ENCODE measurements at regions not wholly inside any gene's neighbourhood (a gene's known extent, or its start where the extent isn't known, plus 50 kb on each side); places are given as distances from the start of the nearest gene placed in this dataset.
"Not testable (repeated sequence)": the region's sequence is repeated elsewhere in the genome, so short reads cannot be mapped to it uniquely, and the experiment has no call there.

DNA sequence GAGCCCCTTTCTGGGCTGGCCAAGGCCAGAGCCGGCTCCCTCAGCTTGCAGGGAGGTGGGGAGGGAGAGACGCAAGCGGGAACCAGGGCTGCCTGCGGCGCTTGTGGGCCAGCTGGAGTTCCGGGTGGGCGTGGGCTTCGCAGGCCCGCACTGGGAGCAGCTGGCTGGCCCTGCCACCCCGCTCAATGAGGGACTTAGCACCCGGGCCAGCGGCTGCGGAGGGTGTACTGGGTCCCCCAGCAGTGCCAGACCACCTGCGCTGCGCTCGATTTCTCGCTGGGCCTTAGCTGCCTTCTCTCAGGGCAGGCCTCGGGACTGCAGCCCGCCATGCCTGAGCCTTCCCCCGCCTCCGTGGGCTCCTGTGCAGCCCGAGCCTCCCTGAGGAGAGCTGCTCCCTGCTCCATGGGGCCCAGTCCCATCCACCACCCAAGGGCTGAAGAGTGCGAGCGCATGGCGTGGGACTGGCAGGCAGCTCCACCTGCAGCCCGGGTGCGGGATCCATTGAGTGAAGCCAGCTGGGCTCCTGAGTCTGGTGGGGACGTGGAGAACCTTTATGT lies 376.1 kb downstream of the C6orf118 start:
- peak in 1 of 3 donors; percentile 32 for DNase-seq
- WGBS, result 97% methylated on average over 28 of the region's 28 CpGs
- intact Hi-C loops (cut with DNase I); ATAC-seq; H3K4me3 ChIP-seq (ENCODE audit: low read length); H3K27ac ChIP-seq (ENCODE audit: low read length); H3K9me3 ChIP-seq (ENCODE audit: control insufficient read depth, low read length); H3K4me1 ChIP-seq (ENCODE audit: control insufficient read depth, insufficient read depth, low read length); H3K27me3 ChIP-seq (ENCODE audit: control insufficient read depth, insufficient read depth): not testable (repeated sequence)

DNA sequence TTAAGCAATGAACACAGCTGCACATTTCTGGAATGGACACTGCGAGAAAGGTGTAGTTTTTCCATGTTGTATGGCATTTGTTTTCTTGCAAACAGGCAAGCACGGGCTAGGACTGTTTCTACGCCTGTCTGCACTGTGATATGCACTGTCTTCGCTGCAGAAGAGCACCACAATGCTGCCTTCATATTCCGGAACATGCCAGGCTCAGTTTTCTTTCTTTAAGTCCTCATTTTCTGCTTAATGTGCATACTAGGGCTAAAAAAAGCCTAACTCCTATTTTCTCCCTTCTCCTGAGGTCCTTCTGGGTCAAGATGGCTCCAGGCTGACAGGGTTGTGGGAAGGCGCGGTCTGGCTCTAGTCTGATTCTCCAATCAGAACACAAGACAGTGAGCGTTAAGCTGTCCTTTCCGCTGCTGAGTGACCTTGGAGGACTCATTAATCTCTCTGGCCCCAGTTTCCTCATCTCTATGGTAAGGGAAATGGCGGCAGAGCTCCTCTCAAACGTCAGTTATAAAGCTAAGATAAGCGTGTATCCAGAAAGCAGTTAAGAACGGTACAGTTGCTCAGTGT lies 379.9 kb downstream of the C6orf118 start:
- no peak overlapping the region for H3K27ac ChIP-seq (ENCODE audit: low read length)
- WGBS, result 88% methylated on average over 13 of the region's 13 CpGs
- H3K9me3 ChIP-seq (ENCODE audit: control insufficient read depth, low read length), result no peaks in the 10 kb centered on the region
- DNase-seq, result no peak
- H3K4me1 ChIP-seq (ENCODE audit: control insufficient read depth, insufficient read depth, low read length), result no peaks in the 10 kb centered on the region
- intact Hi-C loops (cut with DNase I), result no loop called here
- H3K27me3 ChIP-seq (ENCODE audit: control insufficient read depth, insufficient read depth), result no peaks in the 10 kb centered on the region
- no peak overlapping the region for H3K4me3 ChIP-seq (ENCODE audit: low read length)
- ATAC-seq, result no peak

DNA sequence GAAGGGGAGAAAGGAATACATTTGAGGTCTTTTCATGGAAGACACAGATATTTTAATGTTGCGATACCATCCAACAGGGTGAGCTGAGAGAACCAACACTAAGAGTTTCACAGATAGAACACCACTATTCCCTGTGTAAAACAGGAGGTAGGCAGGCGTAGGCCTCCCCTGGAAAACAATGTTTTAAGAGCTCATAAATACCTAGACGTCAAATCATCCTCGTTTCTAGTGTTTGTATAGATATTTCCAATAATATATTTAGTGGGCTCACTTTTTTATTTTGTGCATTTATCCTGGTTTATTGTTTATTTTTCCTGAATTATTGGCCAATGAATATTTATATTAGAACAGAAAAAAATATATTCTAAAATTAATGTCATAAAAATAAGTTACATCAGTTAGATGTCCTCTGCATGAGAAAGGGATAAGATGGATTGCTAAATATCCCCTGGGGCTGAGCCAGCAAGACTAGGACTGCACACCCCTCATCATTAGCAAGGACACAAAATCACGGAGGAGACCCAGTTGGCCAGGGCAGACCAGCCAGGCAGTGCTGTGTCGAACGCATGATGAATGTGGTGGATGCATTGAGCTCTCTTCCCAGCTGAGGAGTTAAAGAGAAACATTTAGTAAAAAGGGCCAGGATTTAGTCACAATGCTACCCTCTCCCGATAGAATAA lies 380.5 kb downstream of the C6orf118 start:
- H3K4me1 ChIP-seq (ENCODE audit: control insufficient read depth, insufficient read depth, low read length), result no peaks in the 10 kb centered on the region
- no peak overlapping the region for H3K27ac ChIP-seq (ENCODE audit: low read length)
- WGBS, result 77% methylated on average over 8 of the region's 8 CpGs
- intact Hi-C loops (cut with DNase I), result no loop called here
- H3K27me3 ChIP-seq (ENCODE audit: control insufficient read depth, insufficient read depth), result no peaks in the 10 kb centered on the region
- DNase-seq, result no peak
- H3K9me3 ChIP-seq (ENCODE audit: control insufficient read depth, low read length), result no peaks in the 10 kb centered on the region
- no peak for ATAC-seq
- H3K4me3 ChIP-seq (ENCODE audit: low read length), result no peak overlapping the region

DNA sequence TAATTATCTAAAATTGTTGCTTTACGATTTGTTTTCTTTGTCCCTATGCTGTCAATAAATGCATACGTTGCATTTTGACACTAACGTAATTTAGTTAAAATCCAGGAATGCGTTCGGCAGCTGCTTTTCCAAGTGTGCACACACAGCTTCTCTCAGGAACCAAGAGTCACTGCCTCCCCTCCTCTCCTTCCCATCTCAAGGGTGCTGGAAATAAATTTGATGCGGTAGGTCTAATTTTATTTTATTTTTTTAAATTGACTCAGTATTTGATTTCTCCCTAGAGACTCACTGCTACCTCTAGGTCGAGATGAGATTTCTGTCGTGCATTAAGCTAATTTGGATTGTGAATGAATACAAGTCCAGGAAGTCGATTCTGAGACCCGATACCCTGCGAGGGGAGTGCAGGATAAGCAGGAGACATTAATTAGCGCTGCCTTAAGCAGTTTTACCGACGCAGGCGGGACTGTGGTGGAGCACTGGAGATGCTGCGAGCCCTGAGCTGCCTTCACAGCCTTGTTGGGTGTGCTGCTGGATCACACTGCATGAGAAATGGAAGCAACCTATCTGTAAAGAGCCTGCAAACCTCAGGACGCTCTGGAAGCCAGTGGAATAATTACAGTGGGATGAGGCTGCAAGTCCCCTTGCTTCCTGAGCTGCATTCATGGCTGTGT lies 381.2 kb downstream of the C6orf118 start:
- H3K9me3 ChIP-seq (ENCODE audit: control insufficient read depth, low read length), result no peaks in the 10 kb centered on the region
- intact Hi-C loops (cut with DNase I), result no loop called here
- H3K4me3 ChIP-seq (ENCODE audit: low read length), result no peak overlapping the region
- ATAC-seq, result no peak
- no peak for DNase-seq
- no peaks in the 10 kb centered on the region for H3K27me3 ChIP-seq (ENCODE audit: control insufficient read depth, insufficient read depth)
- 69% methylated on average over 17 of the region's 17 CpGs for WGBS
- no peaks in the 10 kb centered on the region for H3K4me1 ChIP-seq (ENCODE audit: control insufficient read depth, insufficient read depth, low read length)
- H3K27ac ChIP-seq (ENCODE audit: low read length), result no peak overlapping the region

DNA sequence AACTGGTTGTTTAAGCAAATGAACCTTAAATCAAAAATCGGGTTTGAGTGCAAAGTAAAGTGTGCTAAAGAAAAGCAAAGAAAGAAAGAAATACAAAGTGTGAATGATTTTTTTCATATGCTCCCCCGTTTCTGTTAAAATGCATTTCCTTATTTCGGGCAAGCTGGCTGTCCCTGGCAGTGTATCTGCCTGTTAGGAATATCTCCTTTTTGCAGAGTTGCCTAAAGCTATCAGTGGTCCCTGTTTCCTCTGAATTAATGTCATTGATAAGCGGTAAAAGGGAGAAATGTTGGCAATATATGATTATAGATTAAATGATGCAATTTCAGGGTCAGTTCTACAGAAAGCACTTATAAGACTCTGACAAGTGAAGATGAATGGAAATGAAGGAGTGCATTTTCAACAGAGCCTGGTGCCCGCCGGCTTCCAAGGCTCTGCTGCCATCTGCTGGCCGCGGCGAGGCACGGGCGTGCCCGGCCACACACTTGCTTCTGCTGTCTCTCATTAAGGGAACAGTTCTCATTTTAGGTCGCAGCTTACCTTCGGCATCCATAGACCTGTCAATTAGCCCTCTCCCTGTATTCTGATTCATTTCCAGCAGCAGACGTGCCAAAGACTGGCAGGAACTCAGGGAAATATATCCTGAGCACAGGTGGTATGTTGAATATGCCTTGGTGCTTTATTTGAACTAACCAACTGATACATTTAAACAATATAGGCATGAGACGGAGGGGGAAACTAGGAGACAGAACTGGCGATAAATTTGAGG lies 381.9 kb downstream of the C6orf118 start:
- intact Hi-C loops (cut with DNase I), result no loop called here
- no peak overlapping the region for H3K4me3 ChIP-seq (ENCODE audit: low read length)
- H3K9me3 ChIP-seq (ENCODE audit: control insufficient read depth, low read length), result no peaks in the 10 kb centered on the region
- H3K4me1 ChIP-seq (ENCODE audit: control insufficient read depth, insufficient read depth, low read length), result no peaks in the 10 kb centered on the region
- 14% methylated on average over 17 of the region's 17 CpGs for WGBS
- ATAC-seq (peak; percentile 90), DNase-seq (peak; percentile 66 to 89 (median 86))
- H3K27me3 ChIP-seq (ENCODE audit: control insufficient read depth, insufficient read depth), result no peaks in the 10 kb centered on the region
- H3K27ac ChIP-seq (ENCODE audit: low read length), result no peak overlapping the region

DNA sequence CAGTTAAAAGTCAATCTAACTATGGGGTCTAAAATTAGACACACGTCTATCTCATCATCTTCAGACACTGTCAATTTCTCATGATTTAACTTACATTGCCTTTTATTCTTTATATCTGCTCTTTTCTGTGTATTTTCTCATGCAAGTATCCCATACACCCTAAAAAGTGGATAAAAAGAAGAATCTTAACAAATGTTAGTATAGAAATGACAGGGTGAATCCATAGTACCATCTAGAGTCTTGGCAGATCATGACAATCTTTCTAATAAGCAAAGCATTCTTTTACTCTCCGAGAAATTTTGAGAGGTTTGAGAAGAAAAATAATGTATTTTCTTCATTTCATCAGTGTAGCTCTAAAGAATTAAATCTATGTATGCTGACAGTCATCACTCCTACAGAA lies 382.7 kb downstream of the C6orf118 start:
- Histone ChIP-seq H3K4me3 (ENCODE audit: low read length) (no peak overlapping the region), H3K9me3 (ENCODE audit: control insufficient read depth, low read length) (no peaks in the 10 kb centered on the region), H3K4me1 (ENCODE audit: control insufficient read depth, insufficient read depth, low read length) (no peaks in the 10 kb centered on the region), H3K27me3 (ENCODE audit: control insufficient read depth, insufficient read depth) (no peaks in the 10 kb centered on the region), H3K27ac (ENCODE audit: low read length) (no peak overlapping the region)
- ATAC-seq, result no peak
- WGBS, result 32% methylated on average over 2 of the region's 2 CpGs
- no peak for DNase-seq
- intact Hi-C loops (cut with DNase I), result no loop called here

DNA sequence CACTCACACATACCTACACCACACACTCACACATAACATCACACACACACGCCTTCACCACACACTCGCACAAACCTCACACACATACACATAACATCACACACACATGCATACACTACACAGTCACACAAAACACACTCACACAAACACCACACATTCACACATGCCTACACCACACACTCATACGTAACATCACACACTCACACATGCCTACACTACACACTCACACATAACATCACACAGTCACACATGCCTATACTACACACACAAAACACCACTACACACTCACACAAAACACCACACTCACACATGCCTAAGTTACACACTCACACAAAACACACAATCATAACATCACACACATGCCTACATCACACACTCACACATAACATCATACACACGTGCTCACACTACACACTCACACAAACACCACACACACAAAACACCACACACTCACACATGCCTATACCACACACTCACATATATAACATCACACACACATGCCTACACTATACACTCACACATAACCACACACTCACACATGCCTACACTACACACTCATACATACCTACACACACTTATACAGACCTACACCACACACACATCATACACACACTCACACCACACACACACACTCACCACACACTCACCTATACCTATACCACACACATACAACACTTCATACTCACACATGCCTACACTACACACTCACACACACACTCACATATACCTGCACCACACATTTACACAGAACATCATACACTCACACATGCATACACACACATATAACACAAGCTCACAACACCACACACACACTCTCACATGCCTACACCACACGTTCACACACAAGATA lies 383.5 kb downstream of the C6orf118 start:
- H3K27ac ChIP-seq (ENCODE audit: low read length), result no peak overlapping the region
- H3K9me3 ChIP-seq (ENCODE audit: control insufficient read depth, low read length), result no peaks in the 10 kb centered on the region
- DNase-seq, result no peak
- no peak overlapping the region for H3K4me3 ChIP-seq (ENCODE audit: low read length)
- H3K27me3 ChIP-seq (ENCODE audit: control insufficient read depth, insufficient read depth), result no peaks in the 10 kb centered on the region
- WGBS, result 82% methylated on average over 5 of the region's 5 CpGs
- ATAC-seq, result no peak
- H3K4me1 ChIP-seq (ENCODE audit: control insufficient read depth, insufficient read depth, low read length), result no peaks in the 10 kb centered on the region
- intact Hi-C loops (cut with DNase I), result loop anchor here in 1 of 4 donors (2.0 kb wide), 1 partner anchor 29 kb away; no protein-coding TSS in a partner anchor

DNA sequence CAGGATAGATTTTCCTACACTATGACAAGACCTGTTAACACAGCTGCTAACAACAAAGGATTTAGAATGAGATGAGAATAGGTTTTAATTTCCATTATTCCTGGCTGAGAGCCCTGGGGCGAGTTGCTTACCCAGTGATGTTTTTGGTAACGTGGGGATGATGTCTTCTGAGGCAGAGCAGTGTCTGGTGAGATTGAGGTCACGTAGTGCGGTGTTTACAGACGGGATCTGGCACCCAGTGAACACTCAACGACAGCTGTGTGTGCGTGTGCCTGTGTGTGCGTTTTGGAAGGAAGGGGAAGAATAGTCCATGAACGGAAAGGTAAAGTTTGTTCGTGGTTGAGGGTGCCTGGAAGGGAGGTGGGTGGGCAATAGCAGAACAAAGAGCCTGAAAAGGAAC lies 384.7 kb downstream of the C6orf118 start:
- ATAC-seq (peak in 1 of 2 donors; percentile 51), DNase-seq (no peak)
- intact Hi-C loops (cut with DNase I), result loop anchor here in 1 of 4 donors (2.0 kb wide), 1 partner anchor 28 kb away; no protein-coding TSS in a partner anchor
- WGBS, result 46% methylated on average over 10 of the region's 10 CpGs
- no peaks in the 10 kb centered on the region for H3K27me3 ChIP-seq (ENCODE audit: control insufficient read depth, insufficient read depth)
- no peaks in the 10 kb centered on the region for H3K4me1 ChIP-seq (ENCODE audit: control insufficient read depth, insufficient read depth, low read length)
- H3K9me3 ChIP-seq (ENCODE audit: control insufficient read depth, low read length), result no peaks in the 10 kb centered on the region
- H3K4me3 ChIP-seq (ENCODE audit: low read length), result no peak overlapping the region
- no peak overlapping the region for H3K27ac ChIP-seq (ENCODE audit: low read length)

DNA sequence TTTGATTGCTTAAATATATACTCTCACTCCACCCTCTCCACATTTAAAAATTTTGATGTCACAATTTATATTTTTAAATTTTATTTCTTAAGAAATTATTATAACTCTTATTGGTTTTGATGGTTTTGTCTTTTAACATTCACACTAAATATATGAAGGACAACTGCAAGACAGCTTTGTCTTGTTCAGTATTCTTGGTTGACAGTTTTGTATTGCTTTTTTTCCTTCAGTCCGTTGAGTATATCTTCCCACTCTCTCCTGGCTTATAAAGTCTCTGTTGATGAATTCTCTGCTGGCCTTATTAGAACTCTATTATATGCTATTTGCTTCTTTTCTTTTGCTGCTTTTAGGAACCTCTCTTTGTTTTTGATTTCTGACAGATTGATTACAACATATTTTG lies 392.2 kb downstream of the C6orf118 start:
- intact Hi-C loops (cut with DNase I), result no loop called here
- H3K27me3 ChIP-seq (ENCODE audit: control insufficient read depth, insufficient read depth), result no peaks in the 10 kb centered on the region
- peaks cover 2% of the 10 kb centered on the region for H3K9me3 ChIP-seq (ENCODE audit: control insufficient read depth, low read length)
- H3K4me3 ChIP-seq (ENCODE audit: low read length), result no peak overlapping the region
- H3K27ac ChIP-seq (ENCODE audit: low read length), result no peak overlapping the region
- WGBS, result 86% methylated on average over 1 of the region's 1 CpG
- H3K4me1 ChIP-seq (ENCODE audit: control insufficient read depth, insufficient read depth, low read length), result no peaks in the 10 kb centered on the region
- no peak for ATAC-seq
- no peak for DNase-seq

DNA sequence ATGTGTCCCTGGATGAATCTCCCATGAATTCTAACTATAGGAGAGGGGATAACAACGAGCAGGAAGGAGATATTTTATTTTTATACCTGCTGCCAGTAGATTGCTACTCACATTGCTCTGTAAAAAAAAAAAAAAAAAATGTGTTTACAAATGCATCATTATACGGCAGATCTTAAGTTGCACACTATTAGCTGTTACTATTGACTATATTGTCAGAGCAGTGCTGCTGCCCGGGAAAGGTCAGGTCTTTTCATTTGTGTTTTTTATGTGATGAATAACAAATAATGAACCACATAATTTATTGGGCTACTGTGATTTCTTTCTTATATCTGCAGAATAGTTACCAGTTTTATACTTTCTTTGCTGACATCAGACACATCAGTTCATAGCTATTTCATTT lies 393.3 kb downstream of the C6orf118 start:
- Histone ChIP-seq H3K4me1 (ENCODE audit: control insufficient read depth, insufficient read depth, low read length) (no peaks in the 10 kb centered on the region), H3K4me3 (ENCODE audit: low read length) (no peak overlapping the region), H3K9me3 (ENCODE audit: control insufficient read depth, low read length) (peaks cover 2% of the 10 kb centered on the region), H3K27ac (ENCODE audit: low read length) (no peak overlapping the region), H3K27me3 (ENCODE audit: control insufficient read depth, insufficient read depth) (no peaks in the 10 kb centered on the region)
- 82% methylated on average over 3 of the region's 3 CpGs for WGBS
- ATAC-seq, result no peak
- intact Hi-C loops (cut with DNase I), result no loop called here
- DNase-seq, result no peak

All from right cardiac atrium (tissue), 5 donors.